Upper lobe of left lung (tissue), 4 donors: ENCODE measurements at regions not wholly inside any gene's neighbourhood (a gene's known extent, or its start where the extent isn't known, plus 50 kb on each side); places are given as distances from the start of the nearest gene placed in this dataset.

Experiments
- CTCF ChIP-seq, 6 experiments: fragments of 450-650 bp in 4 of 6; fragments of 200-600 bp in 2 of 6; sonication (generic) in 2 of 6; IDR thresholded peaks; one replicate each; pipeline ENCODE4 v1.5.1; 2016 to 2019; ENCODE audit warnings: antibody characterized with exemption in 6 of 6
- POLR2AphosphoS5 ChIP-seq, 2 donors: sonication (generic); formaldehyde crosslinking; IDR thresholded peaks; one replicate each; pipeline ENCODE4 v1.5.1; 2017; ENCODE audit warnings: antibody characterized with exemption in 2 of 2

GRCh38 chr5:26807231-26808199 is 230.9 kb downstream of the CDH9 start:
- no peak for TF ChIP-seq CTCF (IDR thresholded peaks at IDR 0.05)
- TF ChIP-seq POLR2AphosphoS5 (IDR thresholded peaks at IDR 0.05): no peak
